IgD-negative memory B cell (primary cell): ENCODE measurements at regions not wholly inside any gene's neighbourhood (a gene's known extent, or its start where the extent isn't known, plus 50 kb on each side); places are given as distances from the start of the nearest gene placed in this dataset.

ENCODE experiments used
- H3K27ac Mint-ChIP-seq, 3 donors: one replicate each; pipeline ENCODE4 v1.8.0; 2020 to 2022; ENCODE audit warnings: mild to moderate bottlenecking in 3 of 3, mixed read lengths in 3 of 3, moderate library complexity in 1 of 3
- H3K27me3 Mint-ChIP-seq: one replicate; pipeline ENCODE4 v1.8.0; 2021; ENCODE audit warnings: mixed read lengths
- H3K36me3 Mint-ChIP-seq: one replicate; pipeline ENCODE4 v1.8.0; 2020; ENCODE audit warnings: mild to moderate bottlenecking, mixed read lengths
- H3K4me1 Mint-ChIP-seq, 3 donors: one replicate each; pipeline ENCODE4 v1.8.0; 2020 to 2022; ENCODE audit warnings: mixed read lengths in 3 of 3, mild to moderate bottlenecking in 1 of 3
- H3K4me3 Mint-ChIP-seq, 4 donors: one replicate each; pipeline ENCODE4 v1.8.0; 2020 to 2022; ENCODE audit warnings: mild to moderate bottlenecking in 4 of 4, mixed read lengths in 4 of 4, moderate library complexity in 3 of 4
- H3K9me3 Mint-ChIP-seq, 3 donors: one replicate each; pipeline ENCODE4 v1.8.0; 2020 to 2021; ENCODE audit warnings: mixed read lengths in 3 of 3, mild to moderate bottlenecking in 1 of 3

GRCh38 chr3:165642761-165643420 is 194.3 kb downstream of the BCHE start:
- no peaks in the 10 kb centered on the region for H3K36me3 Mint-ChIP-seq
- no peaks in the 10 kb centered on the region for H3K27me3 Mint-ChIP-seq
- peaks cover 0 to 9% (median 3%) of the 10 kb centered on the region in 3 donors for H3K9me3 Mint-ChIP-seq
- no peak overlapping the region for H3K4me3 Mint-ChIP-seq
- no peak overlapping the region for H3K27ac Mint-ChIP-seq
- H3K4me1 Mint-ChIP-seq, result no peaks in the 10 kb centered on the region

DNA sequence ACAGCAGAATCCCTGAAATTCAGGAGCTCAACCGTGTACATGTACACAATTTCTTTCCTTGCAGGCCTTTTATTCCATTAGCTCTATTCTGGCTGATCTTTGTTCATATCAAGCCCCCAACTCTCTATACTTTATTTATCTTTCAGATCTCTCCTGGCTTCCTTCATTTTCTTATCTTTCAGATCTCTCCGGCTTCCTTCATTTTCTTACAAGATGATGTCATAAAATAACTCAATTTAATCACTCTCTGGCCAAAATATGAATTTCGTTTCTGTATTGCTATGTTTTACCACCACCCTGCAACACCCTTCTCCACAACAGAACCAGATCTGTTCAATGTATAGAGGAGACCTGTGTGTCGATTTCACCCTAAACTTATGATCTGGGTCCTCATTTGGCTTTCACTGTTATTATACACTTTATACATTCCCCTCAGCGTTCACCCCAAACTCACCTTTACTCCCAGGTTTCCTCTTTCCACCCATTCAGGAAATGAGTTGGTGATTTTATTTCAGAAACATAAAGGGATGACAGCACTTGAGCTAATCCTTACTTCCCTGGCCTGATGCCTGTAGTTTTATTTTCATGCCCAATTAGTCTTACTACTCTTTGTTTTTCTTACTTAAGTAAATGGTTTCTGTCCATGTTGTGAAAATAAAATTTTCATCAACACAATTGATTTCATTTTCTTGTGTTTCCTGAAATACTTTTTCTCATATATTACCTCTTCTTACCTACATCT is 195.5 kb downstream of the BCHE start:
- no peak overlapping the region for H3K4me3 Mint-ChIP-seq

DNA sequence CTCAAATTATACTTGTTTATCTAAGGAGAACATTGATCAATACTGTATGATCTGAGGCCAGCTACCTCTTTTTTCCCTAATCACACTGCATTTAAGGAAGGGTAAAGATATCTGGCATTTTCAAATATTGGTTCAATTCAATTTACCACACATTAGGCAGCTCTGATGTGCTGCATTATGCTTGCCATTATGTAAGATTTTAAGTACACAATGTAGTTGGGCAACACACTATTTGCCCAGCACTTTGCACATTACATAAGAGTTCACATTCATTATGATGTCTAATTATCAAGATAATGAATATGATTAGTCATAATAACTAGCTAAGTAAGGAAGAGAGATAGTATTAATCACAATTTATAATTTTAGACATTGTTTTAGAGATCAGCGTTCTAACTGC is 196.3 kb downstream of the BCHE start:
- Mint-ChIP-seq H3K4me3 (no peak overlapping the region), H3K27ac (no peak overlapping the region), H3K36me3 (no peaks in the 10 kb centered on the region), H3K27me3 (no peaks in the 10 kb centered on the region), H3K4me1 (no peaks in the 10 kb centered on the region), H3K9me3 (peaks cover under 1 to 12% (median 3%) of the 10 kb centered on the region in 3 donors)

More for the DNA sequence above, 195.5 kb downstream of the BCHE start:
- Mint-ChIP-seq H3K4me1 (no peaks in the 10 kb centered on the region), H3K36me3 (no peaks in the 10 kb centered on the region), H3K9me3 (peaks cover 0 to 9% (median 3%) of the 10 kb centered on the region in 3 donors), H3K27ac (no peak overlapping the region), H3K27me3 (no peaks in the 10 kb centered on the region)

- H3K27me3 Mint-ChIP-seq, result no peaks in the 10 kb centered on the region
- H3K9me3 Mint-ChIP-seq, result peaks cover 2 to 12% (median 6%) of the 10 kb centered on the region in 3 donors
- no peak overlapping the region for H3K27ac Mint-ChIP-seq
- no peak overlapping the region for H3K4me3 Mint-ChIP-seq
- H3K4me1 Mint-ChIP-seq, result no peaks in the 10 kb centered on the region
- no peaks in the 10 kb centered on the region for H3K36me3 Mint-ChIP-seq
Measured at GRCh38 chr3:165640031-165640430, 197.2 kb downstream of the BCHE start.

GRCh38 chr3:165638034-165638433 is 199.2 kb downstream of the BCHE start:
- Mint-ChIP-seq H3K9me3 (peaks cover 4 to 12% (median 11%) of the 10 kb centered on the region in 3 donors), H3K27me3 (no peaks in the 10 kb centered on the region), H3K27ac (no peak overlapping the region), H3K4me3 (no peak overlapping the region), H3K4me1 (no peaks in the 10 kb centered on the region), H3K36me3 (peaks cover 1% of the 10 kb centered on the region)

DNA sequence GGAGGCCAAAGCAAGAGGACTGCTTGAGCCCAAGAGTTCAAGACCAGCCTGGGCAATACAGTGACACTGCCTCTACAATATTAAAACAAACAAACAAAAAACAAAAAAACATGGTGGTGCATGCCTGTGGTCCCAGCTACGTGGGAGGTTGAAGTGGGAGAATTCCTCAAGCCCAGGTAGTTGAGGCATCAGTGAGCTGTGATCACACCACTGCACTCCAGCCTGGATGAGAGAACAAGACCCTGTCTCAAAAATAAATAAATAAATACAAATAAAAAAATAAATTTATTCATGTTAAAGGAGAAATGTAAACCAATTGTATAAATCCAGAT is 200.6 kb downstream of the BCHE start:
- no peak overlapping the region for H3K4me3 Mint-ChIP-seq
- peaks cover 8 to 16% (median 10%) of the 10 kb centered on the region in 3 donors for H3K9me3 Mint-ChIP-seq
- H3K4me1 Mint-ChIP-seq, result no peaks in the 10 kb centered on the region
- no peak overlapping the region for H3K27ac Mint-ChIP-seq
- no peaks in the 10 kb centered on the region for H3K27me3 Mint-ChIP-seq
- peaks cover 1% of the 10 kb centered on the region for H3K36me3 Mint-ChIP-seq

GRCh38 chr3:165635791-165636683 is 201.2 kb downstream of the BCHE start:
- Mint-ChIP-seq H3K27me3 (no peaks in the 10 kb centered on the region), H3K36me3 (peaks cover 1% of the 10 kb centered on the region), H3K4me1 (no peaks in the 10 kb centered on the region), H3K4me3 (no peak overlapping the region), H3K27ac (no peak overlapping the region), H3K9me3 (peaks cover 6 to 16% (median 8%) of the 10 kb centered on the region in 3 donors)

- no peaks in the 10 kb centered on the region for H3K4me1 Mint-ChIP-seq
- peaks cover 10 to 23% (median 12%) of the 10 kb centered on the region in 3 donors for H3K9me3 Mint-ChIP-seq
- no peak overlapping the region for H3K4me3 Mint-ChIP-seq
- H3K36me3 Mint-ChIP-seq, result no peaks in the 10 kb centered on the region
- no peak overlapping the region for H3K27ac Mint-ChIP-seq
- no peaks in the 10 kb centered on the region for H3K27me3 Mint-ChIP-seq
Measured at GRCh38 chr3:165624761-165625160, 212.5 kb downstream of the BCHE start.

- H3K4me3 Mint-ChIP-seq, result peak overlapping the region in 1 of 4 donors; percentile 37
- H3K36me3 Mint-ChIP-seq, result no peaks in the 10 kb centered on the region
- no peaks in the 10 kb centered on the region for H3K4me1 Mint-ChIP-seq
- H3K27ac Mint-ChIP-seq, result no peak overlapping the region
- peaks cover 6 to 15% (median 7%) of the 10 kb centered on the region in 3 donors for H3K9me3 Mint-ChIP-seq
- no peaks in the 10 kb centered on the region for H3K27me3 Mint-ChIP-seq
Measured at GRCh38 chr3:165622356-165622755, 214.9 kb downstream of the BCHE start.

- Mint-ChIP-seq H3K4me3 (no peak overlapping the region), H3K27ac (no peak overlapping the region), H3K27me3 (no peaks in the 10 kb centered on the region), H3K4me1 (no peaks in the 10 kb centered on the region), H3K9me3 (peaks cover 5 to 15% (median 7%) of the 10 kb centered on the region in 3 donors), H3K36me3 (no peaks in the 10 kb centered on the region)
Measured at GRCh38 chr3:165619069-165619468, 218.2 kb downstream of the BCHE start.

DNA sequence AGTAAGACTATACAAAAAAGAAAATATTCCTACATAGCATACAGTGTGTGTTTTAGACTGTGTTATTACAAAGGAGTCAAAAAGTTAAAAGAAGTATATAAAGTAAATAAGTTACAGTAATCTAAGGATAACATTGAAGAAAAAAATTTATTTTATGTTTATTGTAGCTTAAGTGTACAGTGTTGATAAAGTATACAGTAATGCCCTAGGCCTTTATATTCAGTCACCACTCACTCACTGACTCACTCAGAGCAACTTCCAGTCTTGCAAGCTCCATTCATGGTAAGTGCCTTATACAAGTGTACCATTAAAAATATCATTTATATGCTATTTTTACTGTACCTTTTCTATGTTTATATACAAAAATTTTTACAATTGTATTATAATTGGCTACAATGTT is 220.1 kb downstream of the BCHE start:
- Mint-ChIP-seq H3K27me3 (no peaks in the 10 kb centered on the region), H3K4me1 (no peaks in the 10 kb centered on the region), H3K4me3 (no peak overlapping the region), H3K36me3 (no peaks in the 10 kb centered on the region), H3K27ac (no peak overlapping the region), H3K9me3 (peaks cover 1 to 8% (median 3%) of the 10 kb centered on the region in 3 donors)

DNA sequence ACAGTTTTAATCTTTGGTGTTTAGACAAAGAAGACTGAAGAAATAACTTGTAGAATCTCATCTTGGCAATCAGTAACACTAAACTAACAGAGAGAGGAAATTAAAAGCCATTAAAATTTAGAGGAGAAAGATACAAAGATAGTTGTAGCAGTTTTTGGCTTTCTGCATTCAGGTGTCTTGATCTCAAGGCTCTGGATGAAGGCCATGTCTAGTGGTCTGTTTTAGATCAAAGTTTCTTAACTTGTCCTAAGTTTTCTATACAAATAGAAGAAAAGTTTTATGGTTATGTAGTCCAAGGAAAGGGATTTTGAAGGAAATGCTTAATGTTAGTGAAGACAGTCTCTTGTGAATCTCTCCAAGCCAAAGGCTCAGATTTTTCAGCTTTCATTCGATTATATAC is 222.9 kb downstream of the BCHE start:
- H3K4me1 Mint-ChIP-seq, result no peaks in the 10 kb centered on the region
- no peak overlapping the region for H3K4me3 Mint-ChIP-seq
- no peaks in the 10 kb centered on the region for H3K36me3 Mint-ChIP-seq

DNA sequence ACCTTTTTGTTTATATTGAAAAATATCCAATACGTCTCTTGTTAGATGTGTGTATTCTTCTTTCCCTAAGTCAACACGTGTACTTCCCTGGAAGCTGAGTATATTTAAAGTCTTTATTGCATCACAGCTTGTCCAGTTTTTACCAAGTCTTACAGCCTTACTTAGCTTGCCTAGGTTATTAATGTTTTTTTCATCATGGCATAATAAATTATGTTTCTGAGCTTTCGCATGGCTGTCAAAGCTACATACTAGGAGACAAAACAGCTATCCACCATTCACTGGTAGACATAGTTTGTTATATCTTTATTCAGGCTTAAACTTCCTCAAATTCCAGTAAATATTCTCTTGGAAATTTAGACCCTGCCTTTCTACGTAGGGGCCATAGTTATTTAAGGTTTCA is 224.2 kb downstream of the BCHE start:
- Mint-ChIP-seq H3K4me3 (no peak overlapping the region), H3K4me1 (no peaks in the 10 kb centered on the region), H3K36me3 (no peaks in the 10 kb centered on the region), H3K9me3 (peaks cover 0 to 1% (median 0%) of the 10 kb centered on the region in 3 donors), H3K27ac (no peak overlapping the region), H3K27me3 (no peaks in the 10 kb centered on the region)

More for the DNA sequence above, 222.9 kb downstream of the BCHE start:
- H3K27ac Mint-ChIP-seq, result no peak overlapping the region
- H3K27me3 Mint-ChIP-seq, result no peaks in the 10 kb centered on the region
- peaks cover 0 to 1% (median 0%) of the 10 kb centered on the region in 3 donors for H3K9me3 Mint-ChIP-seq

DNA sequence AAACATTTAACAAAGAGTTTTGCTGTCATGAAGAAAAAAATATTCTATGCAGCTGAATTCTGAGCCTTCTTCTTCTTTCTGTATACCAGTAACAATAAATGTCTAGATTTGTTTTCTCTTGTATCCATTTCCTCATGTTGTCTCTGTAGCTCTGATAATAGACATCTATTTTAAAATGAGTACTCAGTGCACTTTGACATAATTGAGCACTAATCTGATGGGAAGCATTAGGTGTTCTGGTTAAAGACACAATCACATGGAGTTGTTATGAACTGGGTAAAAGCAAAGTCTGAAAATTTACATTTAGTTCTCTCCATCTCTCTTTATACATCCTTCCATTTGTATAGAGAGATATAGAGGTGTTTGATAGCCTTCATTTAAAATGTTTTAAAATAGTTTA is 230.0 kb downstream of the BCHE start:
- Mint-ChIP-seq H3K27ac (no peak overlapping the region), H3K4me3 (no peak overlapping the region), H3K27me3 (no peaks in the 10 kb centered on the region), H3K9me3 (peaks cover 0 to 5% (median 0%) of the 10 kb centered on the region in 3 donors), H3K36me3 (no peaks in the 10 kb centered on the region), H3K4me1 (no peaks in the 10 kb centered on the region)

DNA sequence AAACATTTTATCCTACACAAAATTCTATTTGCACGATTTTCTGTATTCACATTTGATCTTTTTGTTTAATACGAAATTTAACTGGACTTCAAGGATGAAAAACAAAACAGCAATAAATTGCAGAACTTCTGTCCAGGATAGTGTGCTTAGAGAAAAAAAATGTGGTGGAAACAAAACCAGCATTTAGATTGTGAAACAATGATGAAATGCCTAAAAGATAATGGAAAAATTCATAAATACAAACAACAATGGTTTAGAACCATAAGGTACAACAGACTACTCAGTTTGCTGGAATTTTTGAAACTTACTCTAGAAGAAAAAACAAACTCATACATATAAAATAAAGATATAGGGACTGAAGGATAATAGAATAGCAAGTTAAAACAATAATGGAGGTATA is 234.0 kb downstream of the BCHE start:
- Mint-ChIP-seq H3K4me3 (no peak overlapping the region), H3K9me3 (peaks cover 0 to 5% (median 2%) of the 10 kb centered on the region in 3 donors), H3K27ac (no peak overlapping the region), H3K36me3 (no peaks in the 10 kb centered on the region), H3K4me1 (no peaks in the 10 kb centered on the region), H3K27me3 (no peaks in the 10 kb centered on the region)
